GM12875 (cell line): ENCODE measurements at regions not wholly inside any gene's neighbourhood (a gene's known extent, or its start where the extent isn't known, plus 50 kb on each side); places are given as distances from the start of the nearest gene placed in this dataset.

ENCODE experiments used
- H3K4me3 ChIP-seq: one replicate; pipeline ENCODE4 v1.5.1; 2011; ENCODE audit warnings: low read depth, low read length, control low read depth
- TF ChIP-seq, protein P1 (sequence below): IDR thresholded peaks from 2 replicates; pipeline ENCODE4 v1.5.1; 2011; ENCODE audit warnings: low read depth, mild to moderate bottlenecking, control low read depth, inconsistent platforms, low read length, moderate library complexity, borderline replicate concordance; ENCODE audit not compliant: insufficient read depth

- TF ChIP-seq, protein P1, sequence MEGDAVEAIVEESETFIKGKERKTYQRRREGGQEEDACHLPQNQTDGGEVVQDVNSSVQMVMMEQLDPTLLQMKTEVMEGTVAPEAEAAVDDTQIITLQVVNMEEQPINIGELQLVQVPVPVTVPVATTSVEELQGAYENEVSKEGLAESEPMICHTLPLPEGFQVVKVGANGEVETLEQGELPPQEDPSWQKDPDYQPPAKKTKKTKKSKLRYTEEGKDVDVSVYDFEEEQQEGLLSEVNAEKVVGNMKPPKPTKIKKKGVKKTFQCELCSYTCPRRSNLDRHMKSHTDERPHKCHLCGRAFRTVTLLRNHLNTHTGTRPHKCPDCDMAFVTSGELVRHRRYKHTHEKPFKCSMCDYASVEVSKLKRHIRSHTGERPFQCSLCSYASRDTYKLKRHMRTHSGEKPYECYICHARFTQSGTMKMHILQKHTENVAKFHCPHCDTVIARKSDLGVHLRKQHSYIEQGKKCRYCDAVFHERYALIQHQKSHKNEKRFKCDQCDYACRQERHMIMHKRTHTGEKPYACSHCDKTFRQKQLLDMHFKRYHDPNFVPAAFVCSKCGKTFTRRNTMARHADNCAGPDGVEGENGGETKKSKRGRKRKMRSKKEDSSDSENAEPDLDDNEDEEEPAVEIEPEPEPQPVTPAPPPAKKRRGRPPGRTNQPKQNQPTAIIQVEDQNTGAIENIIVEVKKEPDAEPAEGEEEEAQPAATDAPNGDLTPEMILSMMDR = no peak
Observed at GRCh38 chr17:71995590-71995989, 125.2 kb upstream of the SOX9 start.

DNA sequence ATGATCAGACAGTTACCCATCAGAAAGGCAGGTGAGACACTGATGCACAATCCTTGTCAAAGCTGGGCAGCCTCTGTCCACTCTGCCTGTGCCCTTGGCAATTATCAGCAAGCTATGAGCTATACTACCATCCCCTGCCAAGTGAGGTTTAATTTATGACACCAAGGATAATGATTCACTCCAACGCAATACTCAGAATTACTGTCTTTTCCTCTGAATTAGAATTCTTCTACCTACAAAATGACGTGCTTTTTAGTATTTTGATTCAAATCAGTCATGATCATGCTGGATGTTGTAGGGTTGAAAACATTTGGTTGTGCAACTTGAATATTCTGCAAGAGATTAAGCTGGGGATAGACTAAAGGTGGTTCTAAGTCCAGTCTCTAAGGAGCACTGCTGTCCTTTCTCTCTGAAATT lies 116.8 kb upstream of the SOX9 start:
- no peak overlapping the region for H3K4me3 ChIP-seq
- TF ChIP-seq, protein P1 = no peak

More at GRCh38 chr17:71995590-71995989, 125.2 kb upstream of the SOX9 start:
- no peak overlapping the region for H3K4me3 ChIP-seq

DNA sequence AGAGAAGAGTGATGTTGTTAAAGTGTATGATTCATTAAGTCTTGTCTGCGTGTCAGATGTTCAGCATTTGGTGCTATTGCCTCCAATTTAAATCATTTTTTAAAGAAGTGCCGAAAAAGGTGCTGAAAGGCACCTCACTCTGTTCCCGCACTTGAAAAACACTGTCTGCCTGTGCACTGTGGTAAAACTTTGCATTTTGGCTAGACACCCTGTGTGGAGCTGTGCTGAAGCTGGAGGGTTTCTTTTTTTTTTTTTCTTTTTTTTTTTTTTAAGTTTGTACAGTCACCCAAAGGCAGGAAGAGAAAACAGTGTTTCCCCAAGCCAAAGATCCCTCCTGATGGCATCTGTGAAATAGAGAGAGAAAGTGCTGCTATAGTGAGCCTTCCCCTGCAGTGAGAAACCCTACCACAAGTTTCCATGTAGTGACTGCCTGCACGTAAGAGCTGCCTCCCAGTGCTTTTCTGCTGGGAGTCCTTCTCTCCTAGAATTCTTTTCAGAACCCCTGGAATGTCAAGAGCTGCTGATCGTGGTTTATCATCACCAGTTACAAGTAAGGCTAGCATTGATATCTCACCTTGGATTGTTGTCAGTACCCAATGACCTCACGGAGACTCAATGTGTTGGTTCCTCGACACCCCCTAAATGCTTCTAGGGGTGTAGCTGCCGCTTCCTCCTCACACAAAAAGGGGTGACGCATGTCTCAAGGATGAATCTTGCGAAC lies 116.0 kb upstream of the SOX9 start:
- TF ChIP-seq, protein P1 = no peak
- H3K4me3 ChIP-seq = no peak overlapping the region

- TF ChIP-seq, protein P1 = no peak
- H3K4me3 ChIP-seq = no peak overlapping the region
Observed at GRCh38 chr17:72005332-72006163, 115.3 kb upstream of the SOX9 start.

GRCh38 chr17:72008236-72008876 lies 112.5 kb upstream of the SOX9 start:
- no peak overlapping the region for H3K4me3 ChIP-seq
- TF ChIP-seq, protein P1 = no peak

GRCh38 chr17:72011561-72011960 lies 109.3 kb upstream of the SOX9 start:
- H3K4me3 ChIP-seq = no peak overlapping the region
- TF ChIP-seq, protein P1 = no peak
